Kidney (tissue), 13 donors: ENCODE measurements at regions not wholly inside any gene's neighbourhood (a gene's known extent, or its start where the extent isn't known, plus 50 kb on each side); places are given as distances from the start of the nearest gene placed in this dataset.
A peak's percentile ranks its signal among the peaks of the same experiment; 100 is the strongest.

Source experiments
- DNase-seq, 5 donors: peaks; one replicate each; pipeline ENCODE4 v3.0.0-alpha.2; 2013 to 2020
- FAIRE-seq: peaks from 2 replicates; lab custom pipeline; 2012; peaks lifted over from hg19 to GRCh38; lab: Jason Lieb, UNC
- H3K27ac ChIP-seq, 2 donors: one replicate each; pipeline ENCODE4 v1.7.0; 2013; ENCODE audit warnings: low read depth in 2 of 2, low read length in 2 of 2, inconsistent platforms in 1 of 2
- H3K27me3 ChIP-seq: one replicate; pipeline ENCODE4 v1.7.1; 2013; ENCODE audit warnings: low read length, inconsistent platforms; ENCODE audit not compliant: control insufficient read depth, insufficient read depth
- H3K36me3 ChIP-seq, 3 donors: one replicate each; pipeline versions ENCODE4 v1.7.0 to v1.7.1; 2013; ENCODE audit warnings: low read length in 3 of 3, control low read depth in 1 of 3, inconsistent platforms in 1 of 3; ENCODE audit not compliant: insufficient read depth in 3 of 3, control insufficient read depth in 2 of 3
- H3K4me1 ChIP-seq, 3 donors: one replicate each; pipeline versions ENCODE4 v1.7.0 to v1.7.1; 2013; ENCODE audit warnings: low read length in 3 of 3, inconsistent platforms in 1 of 3, low read depth in 1 of 3; ENCODE audit not compliant: control insufficient read depth in 2 of 3, insufficient read depth in 2 of 3
- H3K4me3 ChIP-seq, 3 donors: one replicate each; pipeline versions ENCODE4 v1.7.0 to v1.8.1; 2013; ENCODE audit warnings: low read length in 3 of 3, control low read depth in 1 of 3, inconsistent platforms in 1 of 3
- H3K9ac ChIP-seq, 3 donors: one replicate each; pipeline versions ENCODE4 v1.7.0 to v1.7.1; 2013; ENCODE audit warnings: low read length in 3 of 3, control low read depth in 1 of 3, inconsistent platforms in 1 of 3
- H3K9me3 ChIP-seq, 3 donors: one replicate each; pipeline versions ENCODE4 v1.7.0 to v1.7.1; 2013; ENCODE audit warnings: low read length in 3 of 3, control low read depth in 1 of 3, inconsistent platforms in 1 of 3; ENCODE audit not compliant: control insufficient read depth in 2 of 3, insufficient read depth in 1 of 3
- intact Hi-C: fragments of 100-400 bp; cut with DNase I; formaldehyde crosslinking; loops from one replicate; pipeline ENCODE4 v1.11.1; 2022
- TF ChIP-seq, protein P1 (sequence below): IDR thresholded peaks from 3 replicates; pipeline ENCODE4 v1.5.1; 2012; ENCODE audit warnings: mild to moderate bottlenecking, moderate library complexity, borderline replicate concordance; ENCODE audit not compliant: insufficient read depth; ENCODE audit errors: extremely low read depth
- donor health status: control.
- donor health status: control.
- donor health status: control.
- donor health status: control.
- donor health status: control.
- donor health status: DM: yes; HTN: yes; CAD: no.
- donor health status: Normal renal cell carcinoma (clear cell type).

DNA sequence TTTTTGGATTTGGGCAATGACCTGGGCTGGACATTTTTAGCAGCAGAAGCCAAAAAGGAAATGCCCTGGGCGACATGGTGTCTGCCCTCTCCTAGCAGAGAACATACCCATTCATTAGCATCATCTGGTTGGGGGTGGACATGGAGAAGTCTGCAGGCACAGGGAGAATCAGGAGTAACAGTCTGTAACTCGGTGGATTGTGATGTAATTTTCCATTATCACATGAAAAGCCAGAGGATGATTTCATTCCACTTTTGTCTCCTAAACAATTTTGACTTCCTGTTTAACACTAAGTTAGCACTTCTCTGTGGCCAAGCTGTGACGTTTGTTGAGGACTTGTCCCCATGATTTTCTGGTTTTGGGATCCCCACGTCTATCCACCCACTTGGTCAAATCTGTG lies 153.8 kb upstream of the HABP2 start:
- H3K9me3 ChIP-seq = no peaks in the 10 kb centered on the region
- H3K27ac ChIP-seq = no peak overlapping the region
- no peak for FAIRE-seq
- TF ChIP-seq, protein P1, sequence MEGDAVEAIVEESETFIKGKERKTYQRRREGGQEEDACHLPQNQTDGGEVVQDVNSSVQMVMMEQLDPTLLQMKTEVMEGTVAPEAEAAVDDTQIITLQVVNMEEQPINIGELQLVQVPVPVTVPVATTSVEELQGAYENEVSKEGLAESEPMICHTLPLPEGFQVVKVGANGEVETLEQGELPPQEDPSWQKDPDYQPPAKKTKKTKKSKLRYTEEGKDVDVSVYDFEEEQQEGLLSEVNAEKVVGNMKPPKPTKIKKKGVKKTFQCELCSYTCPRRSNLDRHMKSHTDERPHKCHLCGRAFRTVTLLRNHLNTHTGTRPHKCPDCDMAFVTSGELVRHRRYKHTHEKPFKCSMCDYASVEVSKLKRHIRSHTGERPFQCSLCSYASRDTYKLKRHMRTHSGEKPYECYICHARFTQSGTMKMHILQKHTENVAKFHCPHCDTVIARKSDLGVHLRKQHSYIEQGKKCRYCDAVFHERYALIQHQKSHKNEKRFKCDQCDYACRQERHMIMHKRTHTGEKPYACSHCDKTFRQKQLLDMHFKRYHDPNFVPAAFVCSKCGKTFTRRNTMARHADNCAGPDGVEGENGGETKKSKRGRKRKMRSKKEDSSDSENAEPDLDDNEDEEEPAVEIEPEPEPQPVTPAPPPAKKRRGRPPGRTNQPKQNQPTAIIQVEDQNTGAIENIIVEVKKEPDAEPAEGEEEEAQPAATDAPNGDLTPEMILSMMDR = no peak
- peaks cover 0 to 6% (median 0%) of the 10 kb centered on the region in 3 donors for H3K4me1 ChIP-seq
- H3K36me3 ChIP-seq = no peaks in the 10 kb centered on the region
- H3K9ac ChIP-seq = no peak overlapping the region
- intact Hi-C loops = no loop called here
- DNase-seq = no peak
- H3K27me3 ChIP-seq = no peaks in the 10 kb centered on the region
- no peak overlapping the region for H3K4me3 ChIP-seq

DNA sequence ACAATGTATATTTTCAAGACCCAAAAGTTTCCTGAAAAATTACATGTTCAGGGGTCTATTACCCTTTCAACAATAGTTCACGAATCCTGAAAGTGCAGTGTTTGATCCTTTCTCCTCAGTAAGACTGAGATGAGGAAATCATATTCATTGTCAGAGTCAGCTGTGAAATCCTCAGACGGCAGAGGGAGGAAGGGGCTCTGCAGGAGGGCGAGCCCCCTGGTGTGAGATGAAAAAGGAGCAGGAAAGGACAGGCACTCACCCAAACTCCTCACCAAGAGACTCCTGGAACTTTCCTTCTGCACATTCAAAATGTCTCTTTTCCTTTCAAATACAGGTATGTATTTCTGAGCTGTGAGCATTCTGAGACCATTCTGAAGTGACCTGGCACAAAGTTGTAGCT lies 150.3 kb upstream of the HABP2 start:
- TF ChIP-seq, protein P1 = no peak
- H3K27me3 ChIP-seq = no peaks in the 10 kb centered on the region
- FAIRE-seq = no peak

DNA sequence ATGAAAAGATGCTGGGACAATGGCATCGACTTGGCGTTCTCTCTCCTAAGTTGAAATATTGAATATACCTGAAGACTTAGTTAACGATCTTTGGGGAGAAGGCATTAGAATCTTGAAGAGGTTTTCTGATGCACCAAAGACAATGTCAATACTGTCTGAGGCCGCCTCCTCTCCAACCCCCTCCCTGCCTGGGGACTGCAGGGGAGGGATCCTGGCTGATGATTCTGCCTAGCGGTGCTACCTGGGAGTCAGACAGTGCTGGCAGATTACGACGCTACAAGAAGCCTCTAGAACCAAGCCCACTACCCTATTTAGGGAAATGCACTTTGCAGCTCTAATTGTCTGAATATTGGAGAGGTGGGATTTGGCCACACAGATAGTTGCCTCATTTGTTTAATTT lies 145.6 kb upstream of the HABP2 start:
- DNase-seq (no peak), FAIRE-seq (no peak)
- intact Hi-C loops = no loop called here
- Histone ChIP-seq H3K4me1 (no peaks in the 10 kb centered on the region), H3K9me3 (no peaks in the 10 kb centered on the region), H3K9ac (no peak overlapping the region), H3K4me3 (no peak overlapping the region), H3K36me3 (no peaks in the 10 kb centered on the region), H3K27ac (no peak overlapping the region), H3K27me3 (no peaks in the 10 kb centered on the region)
- TF ChIP-seq, protein P1 = no peak

More for the DNA sequence above, 150.3 kb upstream of the HABP2 start:
- DNase-seq = no peak
- Histone ChIP-seq H3K4me1 (no peaks in the 10 kb centered on the region), H3K4me3 (no peak overlapping the region), H3K36me3 (no peaks in the 10 kb centered on the region), H3K27ac (no peak overlapping the region), H3K9me3 (no peaks in the 10 kb centered on the region), H3K9ac (no peak overlapping the region)
- intact Hi-C loops = no loop called here

DNA sequence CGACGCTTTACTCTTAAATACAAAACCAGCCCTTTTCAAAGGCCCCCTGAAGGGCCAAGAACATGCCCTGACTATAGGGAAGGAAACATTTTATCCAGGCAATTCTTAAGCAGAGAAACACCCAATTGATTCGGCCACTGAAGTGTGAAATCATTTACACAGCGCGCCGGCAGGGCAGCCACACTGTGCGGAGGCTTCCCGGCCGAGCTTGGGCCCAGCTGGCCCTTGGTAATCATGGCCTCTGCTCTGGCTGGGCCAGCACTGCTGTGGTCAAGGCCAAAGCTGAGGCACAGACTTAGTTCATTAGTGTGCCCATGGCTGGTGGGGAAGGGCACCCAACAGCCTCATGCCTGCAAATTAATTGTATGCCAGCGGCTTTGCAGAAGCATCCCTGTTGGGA lies 143.7 kb upstream of the HABP2 start:
- DNase-seq = peak in 1 of 5 donors; percentile 10
- no peak overlapping the region for H3K27ac ChIP-seq
- H3K9me3 ChIP-seq = no peaks in the 10 kb centered on the region
- H3K36me3 ChIP-seq = no peaks in the 10 kb centered on the region
- no peak overlapping the region for H3K4me3 ChIP-seq
- FAIRE-seq = no peak
- TF ChIP-seq, protein P1 = no peak
- no peaks in the 10 kb centered on the region for H3K27me3 ChIP-seq
- H3K4me1 ChIP-seq = no peaks in the 10 kb centered on the region
- intact Hi-C loops = no loop called here
- no peak overlapping the region for H3K9ac ChIP-seq
